Sigmoid colon (tissue), 4 donors: ENCODE measurements at regions not wholly inside any gene's neighbourhood (a gene's known extent, or its start where the extent isn't known, plus 50 kb on each side); places are given as distances from the start of the nearest gene placed in this dataset.

Experiments used
- CTCF ChIP-seq, 4 experiments: fragments of 450-650 bp in 3 of 4; fragments of 200-600 bp in 1 of 4; IDR thresholded peaks; one replicate each; pipeline ENCODE4 v1.5.1; 2016 to 2019; ENCODE audit warnings: antibody characterized with exemption in 4 of 4, mild to moderate bottlenecking in 3 of 4, moderate library complexity in 2 of 4
- POLR2AphosphoS5 ChIP-seq, 4 donors: sonication (generic); formaldehyde crosslinking; IDR thresholded peaks; one replicate each; pipeline ENCODE4 v1.6.1; 2017; ENCODE audit warnings: antibody characterized with exemption in 4 of 4

GRCh38 chr7:114007386-114007785 is 88.6 kb upstream of the PPP1R3A start:
- TF ChIP-seq POLR2AphosphoS5 (IDR thresholded peaks at IDR 0.05): no peak
- TF ChIP-seq CTCF (IDR thresholded peaks at IDR 0.05): no peak
